GM12891 (cell line): ENCODE measurements at regions not wholly inside any gene's neighbourhood (a gene's known extent, or its start where the extent isn't known, plus 50 kb on each side); places are given as distances from the start of the nearest gene placed in this dataset.

Experiments used
- POLR2A ChIP-seq: IDR thresholded peaks from 2 replicates; pipeline ENCODE4 v1.6.1; 2011; ENCODE audit warnings: low read depth, low read length, control low read depth
- POLR2AphosphoS5 ChIP-seq: IDR thresholded peaks from 2 replicates; pipeline ENCODE4 v1.6.1; 2011; ENCODE audit warnings: low read depth, low read length, control low read depth
- TAF1 ChIP-seq: IDR thresholded peaks from 2 replicates; pipeline ENCODE4 v1.6.1; 2011; ENCODE audit warnings: low read depth, low read length, control low read depth

GRCh38 chr5:103953601-103954382, 391.2 kb upstream of the NUDT12 start:
- no peak for TF ChIP-seq TAF1
- TF ChIP-seq POLR2AphosphoS5 = no peak
- TF ChIP-seq POLR2A = no peak
